Neural crest cell (in vitro differentiated cells): ENCODE measurements at regions not wholly inside any gene's neighbourhood (a gene's known extent, or its start where the extent isn't known, plus 50 kb on each side); places are given as distances from the start of the nearest gene placed in this dataset.

Source experiments
- DNase-seq: peaks from one replicate; pipeline ENCODE4 v3.0.0; 2021; ENCODE audit warnings: low read depth, mixed read lengths, low spot score
- H3K27ac Mint-ChIP-seq: one replicate; pipeline ENCODE4 v1.8.0; 2021; ENCODE audit warnings: mild to moderate bottlenecking, mixed read lengths; ENCODE audit not compliant: unreplicated experiment
- H3K27me3 Mint-ChIP-seq: 2 replicates; pipeline ENCODE4 v1.8.0; 2021; ENCODE audit warnings: low read depth, mild to moderate bottlenecking, mixed read lengths
- H3K36me3 Mint-ChIP-seq: 2 replicates; pipeline ENCODE4 v1.8.0; 2021; ENCODE audit warnings: low read depth, mild to moderate bottlenecking, mixed read lengths
- H3K4me1 Mint-ChIP-seq: 2 replicates; pipeline ENCODE4 v1.8.0; 2021; ENCODE audit warnings: mixed read lengths
- H3K4me3 Mint-ChIP-seq: one replicate; pipeline ENCODE4 v1.8.0; 2021; ENCODE audit warnings: mild to moderate bottlenecking, mixed read lengths
- H3K9me3 Mint-ChIP-seq: 2 replicates; pipeline ENCODE4 v1.8.0; 2021; ENCODE audit warnings: mixed read lengths
- TF ChIP-seq, protein P1 (sequence below): fragments of 200-600 bp; sonication (generic); conservative IDR thresholded peaks from 2 replicates; pipeline ENCODE4 v1.5.0; 2021; ENCODE audit warnings: antibody characterized with exemption, mild to moderate bottlenecking

DNA sequence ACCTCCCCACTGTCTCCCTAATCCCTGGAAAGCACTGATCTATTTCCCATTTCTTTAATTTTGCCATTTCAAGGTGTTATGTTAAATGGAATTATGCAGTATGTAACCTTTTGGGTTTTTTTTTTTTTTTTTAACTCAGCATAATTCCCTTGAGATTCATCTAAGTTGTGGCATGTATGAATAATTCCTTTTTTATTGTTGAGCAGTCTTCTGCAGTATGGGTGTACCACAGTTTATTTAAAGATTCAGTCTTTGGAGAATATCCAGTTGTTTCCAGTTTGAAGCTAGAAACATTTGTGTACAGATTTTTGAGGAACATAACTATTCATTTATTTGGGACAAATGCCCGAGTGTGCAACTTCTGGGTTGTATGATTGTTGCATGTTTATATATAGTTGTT is 162.2 kb upstream of the FAM78B start:
- H3K36me3 Mint-ChIP-seq, result no peaks in the 10 kb centered on the region
- H3K4me3 Mint-ChIP-seq, result no peak overlapping the region
- no peak overlapping the region for H3K27ac Mint-ChIP-seq
- no peaks in the 10 kb centered on the region for H3K4me1 Mint-ChIP-seq
- H3K9me3 Mint-ChIP-seq, result no peaks in the 10 kb centered on the region
- peaks cover 20% of the 10 kb centered on the region for H3K27me3 Mint-ChIP-seq
- TF ChIP-seq, protein P1, sequence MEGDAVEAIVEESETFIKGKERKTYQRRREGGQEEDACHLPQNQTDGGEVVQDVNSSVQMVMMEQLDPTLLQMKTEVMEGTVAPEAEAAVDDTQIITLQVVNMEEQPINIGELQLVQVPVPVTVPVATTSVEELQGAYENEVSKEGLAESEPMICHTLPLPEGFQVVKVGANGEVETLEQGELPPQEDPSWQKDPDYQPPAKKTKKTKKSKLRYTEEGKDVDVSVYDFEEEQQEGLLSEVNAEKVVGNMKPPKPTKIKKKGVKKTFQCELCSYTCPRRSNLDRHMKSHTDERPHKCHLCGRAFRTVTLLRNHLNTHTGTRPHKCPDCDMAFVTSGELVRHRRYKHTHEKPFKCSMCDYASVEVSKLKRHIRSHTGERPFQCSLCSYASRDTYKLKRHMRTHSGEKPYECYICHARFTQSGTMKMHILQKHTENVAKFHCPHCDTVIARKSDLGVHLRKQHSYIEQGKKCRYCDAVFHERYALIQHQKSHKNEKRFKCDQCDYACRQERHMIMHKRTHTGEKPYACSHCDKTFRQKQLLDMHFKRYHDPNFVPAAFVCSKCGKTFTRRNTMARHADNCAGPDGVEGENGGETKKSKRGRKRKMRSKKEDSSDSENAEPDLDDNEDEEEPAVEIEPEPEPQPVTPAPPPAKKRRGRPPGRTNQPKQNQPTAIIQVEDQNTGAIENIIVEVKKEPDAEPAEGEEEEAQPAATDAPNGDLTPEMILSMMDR, result no peak
- no peak for DNase-seq

DNA sequence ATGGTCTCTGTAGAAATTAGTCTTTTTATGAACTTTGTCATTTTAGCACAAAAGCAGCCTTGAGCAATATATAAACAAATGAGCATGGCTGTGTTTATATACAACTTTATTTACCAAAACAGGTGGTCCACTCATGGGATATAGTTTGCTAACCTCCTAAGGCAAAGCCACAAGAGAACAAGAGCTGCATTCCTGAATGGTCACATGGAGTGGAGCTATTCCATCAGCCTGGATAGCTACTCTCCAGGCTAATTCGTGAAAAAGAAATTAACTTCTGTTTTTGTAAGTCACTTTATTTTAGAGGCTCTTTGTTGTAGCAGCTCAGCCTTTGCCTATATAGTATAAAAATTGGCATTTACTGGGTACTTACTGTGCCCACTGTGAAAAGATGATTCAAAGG is 163.3 kb upstream of the FAM78B start:
- TF ChIP-seq, protein P1, result no peak
- DNase-seq, result no peak
- no peaks in the 10 kb centered on the region for H3K9me3 Mint-ChIP-seq
- H3K36me3 Mint-ChIP-seq, result no peaks in the 10 kb centered on the region
- no peak overlapping the region for H3K27ac Mint-ChIP-seq
- peaks cover 26% of the 10 kb centered on the region for H3K27me3 Mint-ChIP-seq
- H3K4me1 Mint-ChIP-seq, result no peaks in the 10 kb centered on the region
- H3K4me3 Mint-ChIP-seq, result no peak overlapping the region

DNA sequence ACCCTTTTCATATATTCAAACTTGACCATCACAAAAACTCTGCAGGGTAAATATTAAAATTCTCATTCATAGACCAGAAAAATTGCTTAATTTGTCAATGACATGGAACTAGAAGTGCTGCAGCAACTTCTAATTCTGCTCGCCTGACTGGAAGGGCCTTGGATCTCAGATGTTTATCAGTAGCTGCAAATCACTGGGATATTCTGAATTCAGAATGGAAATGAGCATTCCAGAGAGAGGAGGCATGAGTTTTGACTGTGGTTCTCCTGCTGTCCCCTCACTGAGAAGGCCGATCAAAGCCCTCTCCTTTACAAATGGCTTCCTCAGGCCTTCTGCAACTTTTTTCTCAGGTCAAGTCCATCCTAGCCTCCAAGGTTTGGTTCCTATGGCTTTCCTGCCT is 171.3 kb upstream of the FAM78B start:
- Mint-ChIP-seq H3K9me3 (no peaks in the 10 kb centered on the region), H3K36me3 (no peaks in the 10 kb centered on the region), H3K27ac (no peak overlapping the region), H3K4me3 (no peak overlapping the region), H3K4me1 (no peaks in the 10 kb centered on the region), H3K27me3 (peaks cover 14% of the 10 kb centered on the region)
- DNase-seq, result no peak
- TF ChIP-seq, protein P1, result no peak

DNA sequence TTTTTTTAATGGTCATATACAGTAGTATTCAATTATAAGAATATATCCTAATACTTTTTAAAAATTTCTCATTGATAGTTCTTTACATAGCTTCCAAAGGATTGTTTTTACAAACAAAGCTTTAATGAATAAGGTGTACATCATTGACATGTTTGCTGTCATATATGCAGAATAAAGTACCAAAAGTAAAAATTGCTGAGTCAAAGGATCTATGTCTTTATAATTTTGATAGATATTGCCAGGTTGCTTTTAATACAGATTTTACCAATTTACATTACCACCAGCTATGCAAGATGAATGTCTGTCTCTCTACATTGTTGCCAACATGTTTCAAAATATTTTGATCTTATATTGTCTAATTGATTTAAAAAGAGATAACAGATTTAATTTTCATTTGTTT is 173.9 kb upstream of the FAM78B start:
- H3K27ac Mint-ChIP-seq, result no peak overlapping the region
- no peak overlapping the region for H3K4me3 Mint-ChIP-seq
- no peaks in the 10 kb centered on the region for H3K36me3 Mint-ChIP-seq
- no peak for DNase-seq
- H3K9me3 Mint-ChIP-seq, result no peaks in the 10 kb centered on the region
- peaks cover 3% of the 10 kb centered on the region for H3K27me3 Mint-ChIP-seq
- TF ChIP-seq, protein P1, result no peak
- no peaks in the 10 kb centered on the region for H3K4me1 Mint-ChIP-seq

DNA sequence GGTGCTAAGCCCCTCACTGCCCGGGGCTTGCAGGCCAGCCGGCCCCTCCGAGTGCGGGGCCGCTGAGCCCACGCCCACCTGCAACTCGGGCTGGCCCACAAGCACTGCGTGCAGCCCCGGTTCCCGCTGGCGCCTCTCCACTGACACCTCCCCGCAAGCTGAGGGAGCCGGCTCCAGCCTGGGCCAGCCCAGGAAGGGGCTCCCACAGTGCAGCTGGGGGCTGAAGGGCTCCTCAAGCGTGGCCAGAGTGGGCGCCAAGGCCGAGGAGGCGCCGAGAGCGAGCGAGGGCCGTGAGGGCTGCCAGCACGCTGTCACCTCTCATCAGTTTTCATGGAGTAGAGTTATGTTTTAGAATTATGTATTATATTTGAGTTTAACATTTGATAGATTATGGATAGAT is 176.5 kb upstream of the FAM78B start:
- no peaks in the 10 kb centered on the region for H3K36me3 Mint-ChIP-seq
- TF ChIP-seq, protein P1, result no peak
- no peaks in the 10 kb centered on the region for H3K4me1 Mint-ChIP-seq
- H3K27ac Mint-ChIP-seq, result no peak overlapping the region
- no peak for DNase-seq
- H3K9me3 Mint-ChIP-seq, result no peaks in the 10 kb centered on the region
- H3K27me3 Mint-ChIP-seq, result no peaks in the 10 kb centered on the region
- H3K4me3 Mint-ChIP-seq, result no peak overlapping the region

DNA sequence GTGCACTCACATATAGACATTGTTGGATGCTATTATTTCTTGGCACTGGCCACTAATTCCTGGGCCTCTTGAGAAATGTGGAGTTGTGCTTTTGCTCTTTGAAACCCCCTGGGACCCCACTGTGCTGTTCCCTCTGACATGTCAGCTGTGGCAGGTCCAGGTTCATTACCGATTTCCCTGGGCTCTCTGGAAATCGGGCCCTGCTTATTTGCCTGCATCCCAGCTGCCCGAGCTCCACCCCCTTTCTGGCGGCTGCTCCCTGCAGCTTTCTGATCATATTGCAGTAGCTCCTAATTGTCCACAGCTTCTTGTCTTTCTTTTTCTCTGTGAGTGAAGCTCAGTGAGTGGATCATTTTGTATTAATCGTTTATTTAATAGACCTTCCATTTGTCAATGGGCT is 183.7 kb upstream of the FAM78B start:
- Mint-ChIP-seq H3K4me3 (no peak overlapping the region), H3K36me3 (no peaks in the 10 kb centered on the region), H3K4me1 (peaks cover 4% of the 10 kb centered on the region), H3K27me3 (peaks cover 5% of the 10 kb centered on the region), H3K27ac (no peak overlapping the region), H3K9me3 (no peaks in the 10 kb centered on the region)
- TF ChIP-seq, protein P1, result no peak
- no peak for DNase-seq
